SU-DHL-6 (cell line): ENCODE measurements at regions not wholly inside any gene's neighbourhood (a gene's known extent, or its start where the extent isn't known, plus 50 kb on each side); places are given as distances from the start of the nearest gene placed in this dataset.

ENCODE experiments used
- EZH2phosphoT487 ChIP-seq: fragments of 200-600 bp; sonication (generic), shearing (Covaris generic); conservative IDR thresholded peaks from 2 replicates; pipeline ENCODE4 v1.6.1; 2018; ENCODE audit warnings: mild to moderate bottlenecking, antibody characterized with exemption, low read length, moderate library complexity, mixed read lengths
- TF ChIP-seq, protein P1 (sequence below): fragments of 200-600 bp; sonication (generic); IDR thresholded peaks from one replicate; pipeline ENCODE4 v1.5.1; 2017; ENCODE audit warnings: antibody characterized with exemption, mild to moderate bottlenecking, low read length, moderate library complexity; ENCODE audit not compliant: insufficient read depth, poor library complexity, severe bottlenecking

DNA sequence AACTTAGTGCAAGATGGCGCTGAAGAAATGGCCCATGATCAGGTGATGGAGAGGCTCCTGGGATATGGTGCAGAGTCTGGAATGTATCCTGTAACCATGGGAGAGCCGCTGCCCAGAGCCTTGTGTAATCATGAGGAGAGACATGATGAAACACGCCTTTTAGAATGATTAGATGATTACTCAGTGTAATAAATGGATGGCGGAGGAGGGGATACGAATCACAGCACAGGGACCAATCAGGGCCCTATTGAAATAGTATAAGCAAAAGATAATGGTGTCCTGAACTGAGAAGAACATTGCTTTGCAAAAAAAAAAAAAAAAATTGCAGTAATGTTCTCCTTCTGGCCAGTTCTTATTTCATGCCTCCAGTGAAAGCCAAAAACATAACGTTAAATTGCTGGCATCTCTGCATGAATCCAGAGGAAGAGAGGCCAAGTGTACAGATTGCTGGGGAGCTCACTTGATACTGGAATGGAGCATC is 668.5 kb upstream of the AUTS2 start:
- TF ChIP-seq, protein P1, sequence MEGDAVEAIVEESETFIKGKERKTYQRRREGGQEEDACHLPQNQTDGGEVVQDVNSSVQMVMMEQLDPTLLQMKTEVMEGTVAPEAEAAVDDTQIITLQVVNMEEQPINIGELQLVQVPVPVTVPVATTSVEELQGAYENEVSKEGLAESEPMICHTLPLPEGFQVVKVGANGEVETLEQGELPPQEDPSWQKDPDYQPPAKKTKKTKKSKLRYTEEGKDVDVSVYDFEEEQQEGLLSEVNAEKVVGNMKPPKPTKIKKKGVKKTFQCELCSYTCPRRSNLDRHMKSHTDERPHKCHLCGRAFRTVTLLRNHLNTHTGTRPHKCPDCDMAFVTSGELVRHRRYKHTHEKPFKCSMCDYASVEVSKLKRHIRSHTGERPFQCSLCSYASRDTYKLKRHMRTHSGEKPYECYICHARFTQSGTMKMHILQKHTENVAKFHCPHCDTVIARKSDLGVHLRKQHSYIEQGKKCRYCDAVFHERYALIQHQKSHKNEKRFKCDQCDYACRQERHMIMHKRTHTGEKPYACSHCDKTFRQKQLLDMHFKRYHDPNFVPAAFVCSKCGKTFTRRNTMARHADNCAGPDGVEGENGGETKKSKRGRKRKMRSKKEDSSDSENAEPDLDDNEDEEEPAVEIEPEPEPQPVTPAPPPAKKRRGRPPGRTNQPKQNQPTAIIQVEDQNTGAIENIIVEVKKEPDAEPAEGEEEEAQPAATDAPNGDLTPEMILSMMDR = no peak
- no peak for TF ChIP-seq EZH2phosphoT487
